K562 (cell line): ENCODE measurements at regions not wholly inside any gene's neighbourhood (a gene's known extent, or its start where the extent isn't known, plus 50 kb on each side); places are given as distances from the start of the nearest gene placed in this dataset.

Source experiments
- ATAC-seq: fragments of 200-7000 bp; cut with Tn5 transposase; 3 replicates; pipeline ENCODE4 v1.9.1; 2020; ENCODE audit warnings: moderate library complexity
- BruUV-seq: library from RNA; stranded (reverse); fragments of 400-500 nt; replicated peaks from 2 replicates; lab custom pipeline; 2021; lab: Mats Ljungman, UMichigan
- CTCF ChIA-PET: fragments of 300-600 bp; formaldehyde crosslinking; extraction: SDS; loops from one replicate; lab custom pipeline; 2021; ENCODE audit warnings: low intra/inter-chr PET ratio; lab: Yijun Ruan, JAX
- POLR2A ChIA-PET: fragments of 300-600, 350-650 bp; sonication (Branson Sonifier 250); formaldehyde crosslinking; extraction: SDS; loops from one replicate; lab custom pipeline; 2021; ENCODE audit warnings: antibody characterized with exemption, inconsistent platforms; lab: Yijun Ruan, JAX
- DNase-seq, 4 experiments: peaks; one replicate each; pipeline versions ENCODE4 v3.0.0 to v3.0.0-alpha.2; 2011 to 2018; ENCODE audit warnings: low spot score in 3 of 4, mixed read lengths in 3 of 4; ENCODE audit errors: extremely low read depth in 1 of 4
- FAIRE-seq: peaks from 2 replicates; lab custom pipeline; 2011; peaks lifted over from hg19 to GRCh38; lab: Jason Lieb, UNC
- H2AFZ ChIP-seq: 2 replicates; pipeline ENCODE4 v1.6.0; 2011; ENCODE audit warnings: low read depth, low read length, control low read depth, inconsistent platforms
- H3K27ac ChIP-seq: fragments of 200-600 bp; 3 replicates; pipeline ENCODE4 v1.8.0; 2011; ENCODE audit warnings: low read depth, mild to moderate bottlenecking, control low read depth, inconsistent platforms, low read length, moderate library complexity, mixed read lengths; ENCODE audit errors: extremely low read depth
- H3K27me3 ChIP-seq, 2 experiments: fragments of 300-600 bp in 1 of 2; 2 replicates in 1 of 2; 3 replicates in 1 of 2; pipeline versions ENCODE4 v1.6.0 to v1.8.0; 2011; ENCODE audit warnings: inconsistent platforms in 2 of 2, low read length in 2 of 2, mild to moderate bottlenecking in 1 of 2, mixed read lengths in 1 of 2, moderate library complexity in 1 of 2; ENCODE audit not compliant: control insufficient read depth in 2 of 2, insufficient read depth in 2 of 2
- H3K36me3 ChIP-seq: fragments of 300-600 bp; 3 replicates; pipeline ENCODE4 v1.8.0; 2011; ENCODE audit warnings: mild to moderate bottlenecking, low read length, inconsistent platforms; ENCODE audit not compliant: control insufficient read depth, insufficient read depth
- H3K4me1 ChIP-seq, 2 experiments: fragments of 200-600 bp in 1 of 2; replicated peaks in 1 of 2; 2 replicates in 1 of 2; 3 replicates in 1 of 2; pipeline versions ENCODE4 v1.5.1 to v1.8.0; 2011; ENCODE audit warnings: inconsistent platforms in 2 of 2, low read length in 2 of 2, mild to moderate bottlenecking in 1 of 2, mixed read lengths in 1 of 2, moderate library complexity in 1 of 2; ENCODE audit not compliant: control insufficient read depth in 2 of 2, insufficient read depth in 2 of 2
- H3K4me2 ChIP-seq: 2 replicates; pipeline ENCODE4 v1.6.1; 2011; ENCODE audit warnings: low read length, control low read depth, inconsistent platforms, mixed read lengths; ENCODE audit not compliant: insufficient read depth
- H3K4me3 ChIP-seq: fragments of 200-600 bp; sonication (generic), shearing (Covaris generic); 2 replicates; pipeline ENCODE4 v1.5.1; 2016; ENCODE audit warnings: control low read depth, inconsistent platforms
- H3K79me2 ChIP-seq: fragments of 200-600 bp; 3 replicates; pipeline ENCODE4 v1.8.0; 2011; ENCODE audit warnings: low read length, inconsistent platforms; ENCODE audit not compliant: control insufficient read depth, insufficient read depth
- H3K9ac ChIP-seq, 2 experiments: 2 replicates each; pipeline versions ENCODE4 v1.6.0 to v1.6.1; 2011; ENCODE audit warnings: low read depth in 2 of 2, low read length in 2 of 2, control low read depth in 1 of 2, inconsistent platforms in 1 of 2, mild to moderate bottlenecking in 1 of 2, mixed read lengths in 1 of 2; ENCODE audit not compliant: insufficient read depth in 1 of 2
- H3K9me1 ChIP-seq: one replicate; pipeline ENCODE4 v1.6.0; 2011; ENCODE audit warnings: inconsistent platforms, mild to moderate bottlenecking, low read length, moderate library complexity; ENCODE audit not compliant: control insufficient read depth, insufficient read depth
- H3K9me3 ChIP-seq: replicated peaks from 2 replicates; pipeline ENCODE4 v1.5.1; 2011; ENCODE audit warnings: low read depth, low read length, inconsistent platforms; ENCODE audit not compliant: control insufficient read depth, insufficient read depth
- H4K20me1 ChIP-seq: replicated peaks from 2 replicates; pipeline ENCODE4 v1.6.1; 2011; ENCODE audit warnings: low read length, inconsistent platforms, mixed read lengths; ENCODE audit not compliant: control insufficient read depth, insufficient read depth
- CEBPB ChIP-seq: fragments of 450-650 bp; IDR thresholded peaks from 2 replicates; pipeline ENCODE4 v1.6.1; 2016; ENCODE audit warnings: missing genetic modification characterization, missing compliant biosample characterization
- ELF4 ChIP-seq: fragments of 450-650 bp; formaldehyde crosslinking; IDR thresholded peaks from 2 replicates; pipeline ENCODE4 v1.4.0; 2022; ENCODE audit warnings: missing genetic modification characterization
- HNRNPK ChIP-seq: fragments of 200-400 bp; formaldehyde crosslinking; IDR thresholded peaks from one replicate; pipeline ENCODE4 v1.6.1; 2018; ENCODE audit warnings: mild to moderate bottlenecking, low read depth, low read length; ENCODE audit not compliant: poor library complexity, severe bottlenecking
- NR2C1 ChIP-seq, 2 experiments: fragments of 450-650 bp; IDR thresholded peaks; 2 replicates each; pipeline ENCODE4 v1.6.1; 2017; ENCODE audit warnings: mild to moderate bottlenecking in 2 of 2, antibody characterized with exemption in 1 of 2, inconsistent platforms in 1 of 2, missing compliant biosample characterization in 1 of 2, missing genetic modification characterization in 1 of 2
- PTTG1 ChIP-seq: fragments of 450-650 bp; IDR thresholded peaks from 2 replicates; pipeline ENCODE4 v1.6.1; 2016; ENCODE audit warnings: low read depth, mild to moderate bottlenecking, missing genetic modification characterization, missing compliant biosample characterization
- TCFL5 ChIP-seq: fragments of 250-450 bp; sonication (Bioruptor Pico); conservative IDR thresholded peaks from 2 replicates; pipeline ENCODE4 v1.6.1; 2021; ENCODE audit warnings: mild to moderate bottlenecking, moderate library complexity, matching md5 sums
- ZNF668 ChIP-seq: fragments of 250-450 bp; sonication (Bioruptor Pico); IDR thresholded peaks from 2 replicates; pipeline ENCODE4 v1.8.0; 2022; ENCODE audit warnings: mild to moderate bottlenecking, inconsistent platforms
- in situ Hi-C: fragments of 300-500 bp; cut with MboI; formaldehyde crosslinking; loops from 4 replicates; pipeline ENCODE4 v1.15.0; 2018; ENCODE audit warnings: inconsistent platforms, mixed read lengths
- intact Hi-C: fragments of 100-400 bp; cut with micrococcal nuclease; formaldehyde crosslinking; loops from 2 replicates; pipeline ENCODE4 v1.14.2; 2022
- TF ChIP-seq, protein P1 (sequence below): sonication (generic); formaldehyde crosslinking; IDR thresholded peaks from 2 replicates; pipeline ENCODE4 v1.8.1; 2022; ENCODE audit warnings: missing genetic modification reagents
- TF ChIP-seq, protein P2 (sequence below): fragments of 450-650 bp; conservative IDR thresholded peaks from 2 replicates; pipeline ENCODE4 v1.6.1; 2016; ENCODE audit warnings: missing genetic modification characterization, low read depth, mild to moderate bottlenecking, control low read depth, missing compliant biosample characterization
- TF ChIP-seq, protein P3 (sequence below): fragments of 450-650 bp; formaldehyde crosslinking; IDR thresholded peaks from 2 replicates; pipeline ENCODE4 v1.4.0; 2020; ENCODE audit warnings: mild to moderate bottlenecking, moderate library complexity

DNA sequence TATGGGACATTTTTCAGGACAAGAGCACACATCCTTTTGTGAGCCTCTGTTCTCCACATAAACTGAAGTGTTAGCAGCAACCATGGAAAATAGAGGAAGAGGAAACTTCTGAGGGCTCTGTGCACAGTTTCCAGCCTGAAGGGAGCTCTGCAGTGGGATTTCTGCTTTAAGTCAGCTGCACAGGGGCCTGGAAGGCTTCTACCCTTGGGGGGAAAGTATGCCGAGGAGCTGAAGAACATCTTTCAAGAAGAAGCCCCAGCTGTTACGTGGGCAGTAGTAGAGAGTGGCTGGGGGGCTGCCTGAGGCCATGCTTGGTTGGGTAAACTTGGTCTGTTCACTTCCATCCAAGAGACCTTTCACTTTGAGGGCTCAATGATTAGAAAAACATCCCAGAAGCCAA lies 82.7 kb upstream of the EED start (continued):
- TF ChIP-seq, protein P1, sequence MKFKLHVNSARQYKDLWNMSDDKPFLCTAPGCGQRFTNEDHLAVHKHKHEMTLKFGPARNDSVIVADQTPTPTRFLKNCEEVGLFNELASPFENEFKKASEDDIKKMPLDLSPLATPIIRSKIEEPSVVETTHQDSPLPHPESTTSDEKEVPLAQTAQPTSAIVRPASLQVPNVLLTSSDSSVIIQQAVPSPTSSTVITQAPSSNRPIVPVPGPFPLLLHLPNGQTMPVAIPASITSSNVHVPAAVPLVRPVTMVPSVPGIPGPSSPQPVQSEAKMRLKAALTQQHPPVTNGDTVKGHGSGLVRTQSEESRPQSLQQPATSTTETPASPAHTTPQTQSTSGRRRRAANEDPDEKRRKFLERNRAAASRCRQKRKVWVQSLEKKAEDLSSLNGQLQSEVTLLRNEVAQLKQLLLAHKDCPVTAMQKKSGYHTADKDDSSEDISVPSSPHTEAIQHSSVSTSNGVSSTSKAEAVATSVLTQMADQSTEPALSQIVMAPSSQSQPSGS (CRISPR knock-in tag) = no peak
- TF ChIP-seq ELF4 (CRISPR knock-in tag) (no peak), TCFL5 (no peak)
- TF ChIP-seq, protein P2, sequence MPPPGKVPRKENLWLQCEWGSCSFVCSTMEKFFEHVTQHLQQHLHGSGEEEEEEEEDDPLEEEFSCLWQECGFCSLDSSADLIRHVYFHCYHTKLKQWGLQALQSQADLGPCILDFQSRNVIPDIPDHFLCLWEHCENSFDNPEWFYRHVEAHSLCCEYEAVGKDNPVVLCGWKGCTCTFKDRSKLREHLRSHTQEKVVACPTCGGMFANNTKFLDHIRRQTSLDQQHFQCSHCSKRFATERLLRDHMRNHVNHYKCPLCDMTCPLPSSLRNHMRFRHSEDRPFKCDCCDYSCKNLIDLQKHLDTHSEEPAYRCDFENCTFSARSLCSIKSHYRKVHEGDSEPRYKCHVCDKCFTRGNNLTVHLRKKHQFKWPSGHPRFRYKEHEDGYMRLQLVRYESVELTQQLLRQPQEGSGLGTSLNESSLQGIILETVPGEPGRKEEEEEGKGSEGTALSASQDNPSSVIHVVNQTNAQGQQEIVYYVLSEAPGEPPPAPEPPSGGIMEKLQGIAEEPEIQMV (tag) = 0 out of 2 replicates have a peak, but pooled peaks have one; percentile 2

DNA sequence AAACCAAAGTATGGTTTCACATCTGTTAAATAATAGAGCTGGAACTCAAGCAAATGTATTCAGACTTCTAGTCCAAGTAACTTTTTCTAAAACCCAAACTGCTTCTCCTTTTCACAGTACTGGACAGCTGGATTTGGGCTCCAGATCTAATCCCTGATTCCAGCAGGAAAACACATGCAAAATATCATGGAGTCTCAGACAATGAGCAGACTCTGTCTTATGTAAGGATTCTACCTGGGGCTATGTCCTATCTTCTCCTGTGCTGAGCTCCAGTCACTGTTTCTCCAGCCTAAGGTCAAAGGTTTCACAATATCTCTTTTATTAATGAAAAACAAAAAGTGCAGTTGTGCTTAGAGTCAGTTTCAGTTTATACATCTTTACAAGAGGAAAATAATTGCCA lies 83.2 kb upstream of the EED start:
- Histone ChIP-seq H3K4me2 (no peak overlapping the region; the same call in 1 of the 2 replicates), H3K4me3 (no peak overlapping the region), H3K4me1 (peaks cover 35 to 84% of the 10 kb centered on the region in 2 experiments), H3K9me1 (no peaks in the 10 kb centered on the region), H4K20me1 (no peaks in the 10 kb centered on the region), H3K79me2 (0 out of 3 replicates have a peak, but pooled peaks cover 2% of the 10 kb centered on the region), H2AFZ (peak overlapping the region; percentile 94), H3K27ac (peak overlapping the region; percentile 80), H3K27me3 (no peaks in the 10 kb centered on the region), H3K9ac (peak overlapping the region; percentile 18 to 56; a peak in 1 of 4 replicates), H3K36me3 (no peaks in the 10 kb centered on the region; the same call in 2 of the 3 replicates), H3K9me3 (no peaks in the 10 kb centered on the region)
- BruUV-seq = no TSS peak
- no peak for DNase-seq
- in situ Hi-C loops = no loop called here
- CTCF ChIA-PET = no interaction called here
- no peak for ATAC-seq
- no peak for FAIRE-seq
- TF ChIP-seq, protein P3, sequence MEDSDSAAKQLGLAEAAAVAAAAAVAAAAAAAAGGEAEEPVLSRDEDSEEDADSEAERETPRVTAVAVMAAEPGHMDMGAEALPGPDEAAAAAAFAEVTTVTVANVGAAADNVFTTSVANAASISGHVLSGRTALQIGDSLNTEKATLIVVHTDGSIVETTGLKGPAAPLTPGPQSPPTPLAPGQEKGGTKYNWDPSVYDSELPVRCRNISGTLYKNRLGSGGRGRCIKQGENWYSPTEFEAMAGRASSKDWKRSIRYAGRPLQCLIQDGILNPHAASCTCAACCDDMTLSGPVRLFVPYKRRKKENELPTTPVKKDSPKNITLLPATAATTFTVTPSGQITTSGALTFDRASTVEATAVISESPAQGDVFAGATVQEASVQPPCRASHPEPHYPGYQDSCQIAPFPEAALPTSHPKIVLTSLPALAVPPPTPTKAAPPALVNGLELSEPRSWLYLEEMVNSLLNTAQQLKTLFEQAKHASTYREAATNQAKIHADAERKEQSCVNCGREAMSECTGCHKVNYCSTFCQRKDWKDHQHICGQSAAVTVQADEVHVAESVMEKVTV (CRISPR knock-in tag) = no peak
- TF ChIP-seq CEBPB (tag) = peak; percentile 75
- TF ChIP-seq NR2C1 (IDR thresholded peaks at IDR 0.05) = no peak
- peak; percentile 10; the same call in 1 of the 2 replicates for TF ChIP-seq NR2C1 (tag; IDR thresholded peaks at IDR 0.05)
- TF ChIP-seq ZNF668 = peak; percentile 56; the same call in 1 of the 2 replicates
- TF ChIP-seq HNRNPK = no peak
- TF ChIP-seq PTTG1 (tag) = 0 out of 2 replicates have a peak, but pooled peaks have one; percentile 18
- intact Hi-C loops = no loop called here
- POLR2A ChIA-PET = interaction anchor here (0.5 to 3.4 kb wide), 9 partner anchors 9 to 147 kb away, joined by 3 to 18 read pairs (median 4); no protein-coding TSS in a partner anchor
